ENCODE measurements at regions not wholly inside any gene's neighbourhood (a gene's known extent, or its start where the extent isn't known, plus 50 kb on each side); places are given as distances from the start of the nearest gene placed in this dataset.

DNA sequence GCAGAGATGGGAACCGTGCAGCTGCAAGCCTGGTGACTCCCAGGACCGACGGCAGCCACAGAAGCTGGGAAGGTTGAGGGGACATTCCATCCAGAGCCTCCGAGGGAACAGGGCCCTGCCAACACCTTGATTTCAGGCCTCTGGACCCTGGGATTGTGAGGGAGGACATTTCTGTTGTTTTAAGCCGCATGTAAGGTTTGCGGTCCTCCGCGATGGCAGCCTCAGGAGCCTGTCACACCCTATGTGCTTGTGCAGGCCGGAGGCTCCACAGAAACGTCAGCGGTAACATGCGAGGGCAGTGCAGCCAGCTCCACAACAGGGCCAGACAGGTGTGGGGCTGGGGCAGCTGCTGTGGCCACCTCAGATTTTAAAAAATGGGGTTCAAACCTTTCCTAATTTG is 144.7 kb upstream of the SHH start:
- Mint-ChIP-seq H3K27me3 (ENCODE audit: low read depth in 2 of 2) (peaks cover 0 to 3% of the 10 kb centered on the region in 2 donors), H3K4me1 (no peaks in the 10 kb centered on the region), H3K9me3 (no peaks in the 10 kb centered on the region), H3K27ac (no peak overlapping the region), H3K4me3 (no peak overlapping the region), H3K36me3 (no peaks in the 10 kb centered on the region)
- Histone ChIP-seq H3K4me3 (ENCODE audit: low read length) (no peak overlapping the region), H3K27ac (ENCODE audit: low read length) (no peak overlapping the region), H3K36me3 (ENCODE audit: control insufficient read depth, insufficient read depth, low read length) (no peaks in the 10 kb centered on the region), H3K9me3 (ENCODE audit: control insufficient read depth, insufficient read depth, low read length) (no peaks in the 10 kb centered on the region), H3K4me1 (ENCODE audit: control insufficient read depth, insufficient read depth, low read length) (peaks cover 2% of the 10 kb centered on the region), H3K27me3 (ENCODE audit: control insufficient read depth, insufficient read depth, low read length) (no peaks in the 10 kb centered on the region)
- DNase-seq (no peak), ATAC-seq (no peak)
- WGBS (ENCODE audit: insufficient coverage): 94% methylated on average over 12 of the region's 12 CpGs
- TF ChIP-seq, protein P1, sequence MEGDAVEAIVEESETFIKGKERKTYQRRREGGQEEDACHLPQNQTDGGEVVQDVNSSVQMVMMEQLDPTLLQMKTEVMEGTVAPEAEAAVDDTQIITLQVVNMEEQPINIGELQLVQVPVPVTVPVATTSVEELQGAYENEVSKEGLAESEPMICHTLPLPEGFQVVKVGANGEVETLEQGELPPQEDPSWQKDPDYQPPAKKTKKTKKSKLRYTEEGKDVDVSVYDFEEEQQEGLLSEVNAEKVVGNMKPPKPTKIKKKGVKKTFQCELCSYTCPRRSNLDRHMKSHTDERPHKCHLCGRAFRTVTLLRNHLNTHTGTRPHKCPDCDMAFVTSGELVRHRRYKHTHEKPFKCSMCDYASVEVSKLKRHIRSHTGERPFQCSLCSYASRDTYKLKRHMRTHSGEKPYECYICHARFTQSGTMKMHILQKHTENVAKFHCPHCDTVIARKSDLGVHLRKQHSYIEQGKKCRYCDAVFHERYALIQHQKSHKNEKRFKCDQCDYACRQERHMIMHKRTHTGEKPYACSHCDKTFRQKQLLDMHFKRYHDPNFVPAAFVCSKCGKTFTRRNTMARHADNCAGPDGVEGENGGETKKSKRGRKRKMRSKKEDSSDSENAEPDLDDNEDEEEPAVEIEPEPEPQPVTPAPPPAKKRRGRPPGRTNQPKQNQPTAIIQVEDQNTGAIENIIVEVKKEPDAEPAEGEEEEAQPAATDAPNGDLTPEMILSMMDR (IDR thresholded peaks at IDR 0.05): no peak
- intact Hi-C loops (cut with micrococcal nuclease): no loop called here

DNA sequence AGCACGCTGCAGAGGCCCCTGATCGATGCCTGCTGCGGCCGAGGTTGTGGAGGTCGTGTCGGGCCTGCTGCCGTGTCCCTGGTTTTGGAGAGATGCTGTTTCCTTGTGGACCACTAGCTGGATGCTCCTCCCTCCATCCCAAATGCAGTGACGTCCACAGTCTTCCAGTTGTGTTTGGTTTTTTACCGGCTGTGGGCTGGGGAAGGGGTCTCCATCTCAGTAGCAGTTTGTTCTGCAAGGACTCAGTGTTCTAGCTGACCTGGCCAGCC is 143.0 kb upstream of the SHH start:
- WGBS (ENCODE audit: insufficient coverage): 89% methylated on average over 9 of the region's 9 CpGs
- Mint-ChIP-seq H3K4me1 (no peaks in the 10 kb centered on the region), H3K4me3 (no peak overlapping the region), H3K27ac (no peak overlapping the region), H3K27me3 (ENCODE audit: low read depth in 2 of 2) (no peaks in the 10 kb centered on the region), H3K36me3 (no peaks in the 10 kb centered on the region), H3K9me3 (no peaks in the 10 kb centered on the region)
- no peaks in the 10 kb centered on the region for H3K4me1 ChIP-seq (ENCODE audit: control insufficient read depth, insufficient read depth, low read length)
- no peak overlapping the region for H3K4me3 ChIP-seq (ENCODE audit: low read length)
- TF ChIP-seq, protein P1 (IDR thresholded peaks at IDR 0.05): no peak
- no peaks in the 10 kb centered on the region for H3K27me3 ChIP-seq (ENCODE audit: control insufficient read depth, insufficient read depth, low read length)
- H3K27ac ChIP-seq (ENCODE audit: low read length): no peak overlapping the region
- intact Hi-C loops (cut with micrococcal nuclease): no loop called here
- ATAC-seq: no peak
- H3K9me3 ChIP-seq (ENCODE audit: control insufficient read depth, insufficient read depth, low read length): no peaks in the 10 kb centered on the region
- no peak for DNase-seq
- H3K36me3 ChIP-seq (ENCODE audit: control insufficient read depth, insufficient read depth, low read length): no peaks in the 10 kb centered on the region

DNA sequence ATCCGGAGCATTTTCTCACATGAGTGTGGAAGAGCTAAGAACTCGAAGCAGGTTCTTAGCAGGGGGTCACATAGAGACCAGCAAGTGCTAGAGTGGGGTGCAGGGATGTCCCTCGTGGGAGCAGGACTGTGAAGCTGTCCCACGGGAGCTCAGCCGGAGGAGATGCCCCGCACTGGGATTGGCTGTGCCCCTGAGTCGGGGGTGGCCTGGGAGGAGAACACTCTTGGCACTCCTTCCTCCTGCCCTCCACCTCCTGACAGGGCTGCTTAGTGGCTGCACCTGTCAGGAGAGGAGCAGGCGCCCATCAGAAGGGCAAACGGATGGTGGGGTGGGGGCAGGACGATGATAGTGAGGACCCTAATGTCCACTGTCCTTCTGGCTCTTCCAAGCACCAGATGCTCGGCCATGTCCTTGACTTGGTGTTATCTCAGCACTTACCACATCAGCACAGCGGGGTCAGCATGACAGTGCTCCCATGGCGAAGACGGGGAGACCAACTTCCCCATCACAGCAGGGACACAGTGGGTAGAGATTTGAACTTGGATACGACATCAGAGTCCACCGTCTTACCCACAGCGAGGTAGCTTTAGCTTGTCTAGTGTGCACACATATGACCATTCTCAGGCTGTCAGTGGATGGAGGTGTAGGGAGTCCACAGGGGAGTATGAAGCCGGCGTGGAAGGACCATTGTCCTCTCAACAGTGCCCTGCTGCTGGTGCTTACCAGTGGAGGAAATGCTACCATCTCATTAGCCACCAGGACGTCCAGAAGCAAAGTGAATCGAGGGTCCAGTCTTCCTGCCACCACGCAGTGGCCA is 142.5 kb upstream of the SHH start:
- no peaks in the 10 kb centered on the region for H3K27me3 Mint-ChIP-seq (ENCODE audit: low read depth in 2 of 2)
- WGBS (ENCODE audit: insufficient coverage): 82% methylated on average over 22 of the region's 22 CpGs
- no peak overlapping the region for H3K27ac Mint-ChIP-seq
- no peak overlapping the region for H3K4me3 Mint-ChIP-seq
- ATAC-seq: no peak
- intact Hi-C loops (cut with micrococcal nuclease): no loop called here
- H3K4me1 ChIP-seq (ENCODE audit: control insufficient read depth, insufficient read depth, low read length): no peaks in the 10 kb centered on the region
- TF ChIP-seq, protein P1 (IDR thresholded peaks at IDR 0.05): no peak
- H3K4me3 ChIP-seq (ENCODE audit: low read length): no peak overlapping the region
- no peaks in the 10 kb centered on the region for H3K4me1 Mint-ChIP-seq
- no peak for DNase-seq
- no peaks in the 10 kb centered on the region for H3K9me3 Mint-ChIP-seq
- H3K36me3 Mint-ChIP-seq: no peaks in the 10 kb centered on the region
- H3K27me3 ChIP-seq (ENCODE audit: control insufficient read depth, insufficient read depth, low read length): no peaks in the 10 kb centered on the region
- H3K27ac ChIP-seq (ENCODE audit: low read length): no peak overlapping the region
- H3K36me3 ChIP-seq (ENCODE audit: control insufficient read depth, insufficient read depth, low read length): no peaks in the 10 kb centered on the region
- no peaks in the 10 kb centered on the region for H3K9me3 ChIP-seq (ENCODE audit: control insufficient read depth, insufficient read depth, low read length)

Measured in natural killer cell (primary cell).